ENCODE measurements at regions not wholly inside any gene's neighbourhood (a gene's known extent, or its start where the extent isn't known, plus 50 kb on each side); places are given as distances from the start of the nearest gene placed in this dataset.

GRCh38 chr6:134708079-134708478 is 241.8 kb downstream of the ALDH8A1 start:
- ATAC-seq: peak; percentile 86
- TF ChIP-seq ESRRG (CRISPR knock-in tag; IDR thresholded peaks at IDR 0.05): no peak
- TF ChIP-seq TCF4 (CRISPR knock-in tag; IDR thresholded peaks at IDR 0.05; ENCODE audit: borderline replicate concordance): no peak
- no peak for TF ChIP-seq ISL1 (CRISPR knock-in tag; IDR thresholded peaks at IDR 0.05)
- no peak for TF ChIP-seq POU6F1 (CRISPR knock-in tag; IDR thresholded peaks at IDR 0.05; ENCODE audit: borderline replicate concordance, low read depth)
- TF ChIP-seq RARB (CRISPR knock-in tag; IDR thresholded peaks at IDR 0.05): no peak
- no peak for TF ChIP-seq PPARA (CRISPR knock-in tag; IDR thresholded peaks at IDR 0.05; ENCODE audit: borderline replicate concordance)
- TF ChIP-seq CREB5 (CRISPR knock-in tag; IDR thresholded peaks at IDR 0.05; ENCODE audit: low read depth): no peak
- no peak for TF ChIP-seq PATZ1 (CRISPR knock-in tag; IDR thresholded peaks at IDR 0.05; ENCODE audit: borderline replicate concordance)
- no peak for TF ChIP-seq TOX (CRISPR knock-in tag; IDR thresholded peaks at IDR 0.05; ENCODE audit: borderline replicate concordance)
- no peak for TF ChIP-seq BACH2 (CRISPR knock-in tag; IDR thresholded peaks at IDR 0.05; ENCODE audit: borderline replicate concordance)
- TF ChIP-seq OSR1 (CRISPR knock-in tag; IDR thresholded peaks at IDR 0.05): no peak
- TF ChIP-seq CSDC2 (CRISPR knock-in tag; IDR thresholded peaks at IDR 0.05): no peak
- TF ChIP-seq GLIS3 (CRISPR knock-in tag; IDR thresholded peaks at IDR 0.05): no peak
- no peak for TF ChIP-seq ZNF8 (CRISPR knock-in tag; IDR thresholded peaks at IDR 0.05)
- no peak for TF ChIP-seq ZFP30 (CRISPR knock-in tag; IDR thresholded peaks at IDR 0.05)
- TF ChIP-seq ARNTL (CRISPR knock-in tag; IDR thresholded peaks at IDR 0.05; ENCODE audit: borderline replicate concordance, low read depth): no peak

- ATAC-seq: peak; percentile 80
- no peak for TF ChIP-seq TCF4 (CRISPR knock-in tag; IDR thresholded peaks at IDR 0.05; ENCODE audit: borderline replicate concordance)
- no peak for TF ChIP-seq OSR1 (CRISPR knock-in tag; IDR thresholded peaks at IDR 0.05)
- no peak for TF ChIP-seq GLIS3 (CRISPR knock-in tag; IDR thresholded peaks at IDR 0.05)
- no peak for TF ChIP-seq ZNF70 (CRISPR knock-in tag; IDR thresholded peaks at IDR 0.05)
- TF ChIP-seq PPARA (CRISPR knock-in tag; IDR thresholded peaks at IDR 0.05; ENCODE audit: borderline replicate concordance): no peak
- no peak for TF ChIP-seq ZFP3 (CRISPR knock-in tag; IDR thresholded peaks at IDR 0.05)
- no peak for TF ChIP-seq ZC3H10 (CRISPR knock-in tag; IDR thresholded peaks at IDR 0.05)
- no peak for TF ChIP-seq RARB (CRISPR knock-in tag; IDR thresholded peaks at IDR 0.05)
- TF ChIP-seq TOX (CRISPR knock-in tag; IDR thresholded peaks at IDR 0.05; ENCODE audit: borderline replicate concordance): no peak
- TF ChIP-seq TSHZ2 (CRISPR knock-in tag; IDR thresholded peaks at IDR 0.05): no peak
- no peak for TF ChIP-seq ZNF8 (CRISPR knock-in tag; IDR thresholded peaks at IDR 0.05)
Observed at GRCh38 chr6:134707342-134708031, 242.4 kb downstream of the ALDH8A1 start.

GRCh38 chr6:134706806-134707205 is 243.1 kb downstream of the ALDH8A1 start:
- ATAC-seq: peak; percentile 35
- TF ChIP-seq ARNTL (CRISPR knock-in tag; IDR thresholded peaks at IDR 0.05; ENCODE audit: borderline replicate concordance, low read depth) (no peak), ZNF565 (CRISPR knock-in tag; conservative IDR thresholded peaks at IDR 0.05; ENCODE audit: low read depth) (no peak), TSHZ2 (CRISPR knock-in tag; IDR thresholded peaks at IDR 0.05) (no peak), ZFP3 (CRISPR knock-in tag; IDR thresholded peaks at IDR 0.05) (no peak), GLIS3 (CRISPR knock-in tag; IDR thresholded peaks at IDR 0.05) (no peak), ISL1 (CRISPR knock-in tag; IDR thresholded peaks at IDR 0.05) (no peak), RARB (CRISPR knock-in tag; IDR thresholded peaks at IDR 0.05) (no peak), ZNF8 (CRISPR knock-in tag; IDR thresholded peaks at IDR 0.05) (no peak), OSR1 (CRISPR knock-in tag; IDR thresholded peaks at IDR 0.05) (no peak), TCF4 (CRISPR knock-in tag; IDR thresholded peaks at IDR 0.05; ENCODE audit: borderline replicate concordance) (no peak), ZC3H10 (CRISPR knock-in tag; IDR thresholded peaks at IDR 0.05) (no peak), PATZ1 (CRISPR knock-in tag; IDR thresholded peaks at IDR 0.05; ENCODE audit: borderline replicate concordance) (no peak)

All from SK-N-SH treated with all-trans-retinoic acid at 6 μM for 48 hours (cell line).